IMR-90 (cell line): ENCODE measurements at regions not wholly inside any gene's neighbourhood (a gene's known extent, or its start where the extent isn't known, plus 50 kb on each side); places are given as distances from the start of the nearest gene placed in this dataset.

ENCODE experiments used
- ATAC-seq: fragments of 200-7000 bp; cut with Tn5 transposase; 2 replicates; pipeline ENCODE4 v1.9.1; 2020; ENCODE audit warnings: low read depth, mild to moderate bottlenecking, moderate library complexity
- BruUV-seq: library from RNA; stranded (reverse); fragments of 400-500 nt; replicated peaks from 2 replicates; lab custom pipeline; 2021; lab: Mats Ljungman, UMichigan
- CTCF ChIA-PET: fragments of 300-600 bp; formaldehyde crosslinking; extraction: SDS; loops from one replicate; lab custom pipeline; 2021; ENCODE audit warnings: antibody characterized with exemption; lab: Yijun Ruan, JAX
- POLR2A ChIA-PET: fragments of 300-600 bp; sonication (Branson Sonifier 250); formaldehyde crosslinking; loops from one replicate; lab custom pipeline; 2022; ENCODE audit warnings: antibody characterized with exemption; ENCODE audit not compliant: unreplicated experiment; lab: Charles Lee
- DNase-seq: peaks from one replicate; pipeline ENCODE4 v3.0.0; 2013
- H2AFZ ChIP-seq: replicated peaks from 2 replicates; pipeline ENCODE3; 2013; ENCODE audit warnings: low read length, mild to moderate bottlenecking; ENCODE audit not compliant: poor library complexity
- H2AK5ac ChIP-seq: 2 replicates; pipeline ENCODE4 v1.6.1; 2013; ENCODE audit warnings: low read depth, low read length, inconsistent platforms
- H2AK9ac ChIP-seq: replicated peaks from 2 replicates; pipeline ENCODE3; 2013; ENCODE audit warnings: mild to moderate bottlenecking, low read depth, low read length, moderate library complexity; ENCODE audit not compliant: poor library complexity
- H2BK120ac ChIP-seq: 2 replicates; pipeline ENCODE4 v1.6.1; 2013; ENCODE audit warnings: low read depth, low read length, inconsistent platforms
- H2BK15ac ChIP-seq: 3 replicates; pipeline ENCODE4 v1.6.1; 2013; ENCODE audit warnings: low read depth, low read length, inconsistent platforms
- H2BK20ac ChIP-seq: 2 replicates; pipeline ENCODE4 v1.6.1; 2013; ENCODE audit warnings: low read depth, mild to moderate bottlenecking, inconsistent platforms, low read length, moderate library complexity
- H2BK5ac ChIP-seq: 2 replicates; pipeline ENCODE4 v1.6.1; 2013; ENCODE audit warnings: mild to moderate bottlenecking, low read depth, low read length, inconsistent platforms; ENCODE audit not compliant: poor library complexity, severe bottlenecking
- H3K14ac ChIP-seq: replicated peaks from 2 replicates; pipeline ENCODE4 v1.6.1; 2013; ENCODE audit warnings: low read depth, low read length, inconsistent platforms
- H3K18ac ChIP-seq: 2 replicates; pipeline ENCODE4 v1.6.1; 2013; ENCODE audit warnings: low read depth, low read length, control low read depth
- H3K23ac ChIP-seq: 2 replicates; pipeline ENCODE4 v1.6.1; 2013; ENCODE audit warnings: low read depth, low read length, inconsistent platforms
- H3K27ac ChIP-seq: 2 replicates; pipeline ENCODE4 v1.5.1; 2013; ENCODE audit warnings: mild to moderate bottlenecking, control low read depth, low read length; ENCODE audit not compliant: insufficient read depth
- H3K27me3 ChIP-seq: 2 replicates; pipeline ENCODE4 v1.6.1; 2013; ENCODE audit warnings: low read length; ENCODE audit not compliant: control insufficient read depth, insufficient read depth
- H3K36me3 ChIP-seq: 2 replicates; pipeline ENCODE4 v1.6.1; 2013; ENCODE audit warnings: low read length, mixed read lengths; ENCODE audit not compliant: control insufficient read depth, insufficient read depth
- H3K4ac ChIP-seq: 2 replicates; pipeline ENCODE4 v1.6.1; 2013; ENCODE audit warnings: low read depth, low read length, inconsistent platforms
- H3K4me1 ChIP-seq: 2 replicates; pipeline ENCODE4 v1.6.1; 2013; ENCODE audit warnings: low read length, mixed read lengths; ENCODE audit not compliant: control insufficient read depth, insufficient read depth
- H3K4me2 ChIP-seq: 2 replicates; pipeline ENCODE4 v1.6.1; 2013; ENCODE audit warnings: low read depth, mild to moderate bottlenecking, control low read depth, low read length, moderate library complexity
- H3K4me3 ChIP-seq: 2 replicates; pipeline ENCODE4 v1.5.1; 2013; ENCODE audit warnings: low read depth, mild to moderate bottlenecking, control low read depth, low read length, moderate library complexity; ENCODE audit not compliant: insufficient read depth
- H3K56ac ChIP-seq: 2 replicates; pipeline ENCODE4 v1.6.1; 2013; ENCODE audit warnings: low read length, inconsistent platforms; ENCODE audit not compliant: insufficient read depth; ENCODE audit errors: extremely low read depth
- H3K79me1 ChIP-seq, 2 experiments: 2 replicates each; pipeline ENCODE4 v1.6.1; 2013; ENCODE audit warnings: low read length in 2 of 2, inconsistent platforms in 1 of 2, low read depth in 1 of 2
- H3K9ac ChIP-seq: 2 replicates; pipeline ENCODE4 v1.6.1; 2013; ENCODE audit warnings: low read depth, low read length, control low read depth
- H3K9me1 ChIP-seq: 2 replicates; pipeline ENCODE4 v1.6.1; 2013; ENCODE audit warnings: low read length, inconsistent platforms; ENCODE audit not compliant: insufficient read depth
- H3K9me3 ChIP-seq: 2 replicates; pipeline ENCODE4 v1.6.1; 2013; ENCODE audit warnings: low read length; ENCODE audit not compliant: control insufficient read depth, insufficient read depth
- H4K20me1 ChIP-seq: 2 replicates; pipeline ENCODE4 v1.6.1; 2013; ENCODE audit warnings: low read length, inconsistent platforms; ENCODE audit not compliant: insufficient read depth
- H4K5ac ChIP-seq: 2 replicates; pipeline ENCODE4 v1.6.1; 2013; ENCODE audit warnings: mild to moderate bottlenecking, low read depth, low read length, control low read depth
- H4K8ac ChIP-seq, 2 experiments: 2 replicates each; pipeline ENCODE4 v1.6.1; 2013; ENCODE audit warnings: low read depth in 2 of 2, low read length in 2 of 2, control low read depth in 1 of 2, inconsistent platforms in 1 of 2
- H4K91ac ChIP-seq: 2 replicates; pipeline ENCODE4 v1.6.1; 2013; ENCODE audit warnings: low read depth, low read length, inconsistent platforms; ENCODE audit not compliant: insufficient read depth
- CEBPB ChIP-seq: IDR thresholded peaks from 2 replicates; pipeline ENCODE4 v1.6.1; 2012; ENCODE audit warnings: low read depth, low read length, improper control_type of control experiment
- CHD1 ChIP-seq: IDR thresholded peaks from 2 replicates; pipeline ENCODE4 v1.6.1; 2012; ENCODE audit warnings: low read depth, low read length, improper control_type of control experiment
- ELK1 ChIP-seq: fragments of 150-350 bp; IDR thresholded peaks from 2 replicates; pipeline ENCODE4 v1.6.1; 2016; ENCODE audit warnings: low read depth, mild to moderate bottlenecking, low read length, moderate library complexity, borderline replicate concordance
- FOS ChIP-seq: fragments of 150-350 bp; IDR thresholded peaks from 2 replicates; pipeline ENCODE4 v1.6.1; 2016; ENCODE audit warnings: low read depth, low read length
- MAFK ChIP-seq: IDR thresholded peaks from 2 replicates; pipeline ENCODE4 v1.6.1; 2012; ENCODE audit warnings: low read depth, low read length, improper control_type of control experiment
- RAD21 ChIP-seq: IDR thresholded peaks from 2 replicates; pipeline ENCODE4 v1.6.1; 2012; ENCODE audit warnings: low read length, improper control_type of control experiment
- WGBS, 2 experiments: methylation state at CpG; one replicate each; pipeline versions ENCODE4 v1.1.5 to v1.1.7; 2013; ENCODE audit warnings: missing lambda C conversion rate in 2 of 2; ENCODE audit not compliant: insufficient read length in 1 of 2; ENCODE audit errors: extremely low coverage in 2 of 2; 5-methylcytosine and 5-hydroxymethylcytosine counted together
- dilution Hi-C: fragments of 300-500 bp; cut with HindIII; formaldehyde crosslinking; loops from one replicate; pipeline ENCODE4 v1.14.3; 2018; ENCODE audit warnings: low sequenced_read_pairs; ENCODE audit not compliant: unreplicated experiment
- in situ Hi-C: fragments of 300-500 bp; cut with MboI; formaldehyde crosslinking; loops from 3 replicates; pipeline ENCODE4 v1.14.3; 2019; ENCODE audit warnings: low sequenced_read_pairs, inconsistent platforms, mixed read lengths
- intact Hi-C: fragments of 100-400 bp; cut with micrococcal nuclease; formaldehyde crosslinking; loops from 2 replicates; pipeline ENCODE4 v1.10.0; 2022

GRCh38 chr7:131072505-131073091 is 255.1 kb upstream of the MKLN1 start:
- ATAC-seq = no peak
- ChIA-PET CTCF (interaction anchor here (0.5 to 0.6 kb wide), 2 partner anchors 217 to 266 kb away, joined by 3 read pairs; no protein-coding TSS in a partner anchor), POLR2A (no interaction called here)
- intact Hi-C loops (no loop called here), dilution Hi-C loops (no loop called here), in situ Hi-C loops (loop anchor here (10.0 kb wide), 1 partner anchor 352 kb away; no protein-coding TSS in a partner anchor)
- Histone ChIP-seq H3K4me2 (peak overlapping the region; percentile 12; the same call in 1 of the 2 replicates), H3K27ac (no peak overlapping the region), H3K9me3 (no peaks in the 10 kb centered on the region), H3K23ac (no peak overlapping the region), H3K18ac (no peak overlapping the region; the same call in 1 of the 2 replicates), H3K27me3 (no peaks in the 10 kb centered on the region), H4K8ac (peak overlapping the region in 1 of 2 experiments; percentile 12; a peak in 1 of 4 replicates), H2AK9ac (peak overlapping the region; percentile 18), H4K5ac (peak overlapping the region; percentile 20; the same call in 1 of the 2 replicates), H3K14ac (no peak overlapping the region), H3K36me3 (peaks cover 8% of the 10 kb centered on the region; the same call in 1 of the 2 replicates), H3K56ac (no peak overlapping the region), H2BK15ac (no peak overlapping the region), H4K91ac (no peak overlapping the region), H2BK20ac (no peak overlapping the region), H2AK5ac (peak overlapping the region; percentile 6; the same call in 1 of the 2 replicates), H3K9ac (no peak overlapping the region), H3K4ac (no peak overlapping the region), H2BK5ac (peak overlapping the region; percentile 28), H4K20me1 (peaks cover 33% of the 10 kb centered on the region; the same call in 1 of the 2 replicates), H2AFZ (no peak overlapping the region), H3K9me1 (peaks cover 2% of the 10 kb centered on the region; the same call in 1 of the 2 replicates), H3K79me1 (peaks cover 16 to 62% of the 10 kb centered on the region in 2 experiments), H3K4me3 (no peak overlapping the region), H3K4me1 (peaks cover 15% of the 10 kb centered on the region), H2BK120ac (no peak overlapping the region)
- BruUV-seq = no TSS peak
- TF ChIP-seq MAFK (no peak), FOS (no peak), ELK1 (no peak), RAD21 (no peak), CHD1 (no peak), CEBPB (no peak)
- peak; percentile 34 for DNase-seq
- WGBS, 2 experiments = no CpG with 5 or more reads among the region's 5 CpGs
